Body of pancreas (tissue), 4 donors: ENCODE measurements at regions not wholly inside any gene's neighbourhood (a gene's known extent, or its start where the extent isn't known, plus 50 kb on each side); places are given as distances from the start of the nearest gene placed in this dataset.

Source experiments
- CTCF ChIP-seq, 7 experiments: fragments of 450-650 bp in 4 of 7; fragments of 200-600 bp in 3 of 7; sonication (generic) in 3 of 7; IDR thresholded peaks; one replicate each; pipeline ENCODE4 v1.5.1; 2016 to 2019; ENCODE audit warnings: antibody characterized with exemption in 7 of 7
- POLR2A ChIP-seq, 3 donors: fragments of 450-650 bp; IDR thresholded peaks; one replicate each; pipeline ENCODE4 v1.6.1; 2016; ENCODE audit warnings: antibody characterized with exemption in 3 of 3, mild to moderate bottlenecking in 2 of 3

- TF ChIP-seq CTCF (IDR thresholded peaks at IDR 0.05) (no peak), POLR2A (IDR thresholded peaks at IDR 0.05) (no peak)
Observed at GRCh38 chr5:26416911-26417310, 621.5 kb downstream of the CDH9 start.
